Prostate gland (tissue), 2 donors: ENCODE measurements at regions not wholly inside any gene's neighbourhood (a gene's known extent, or its start where the extent isn't known, plus 50 kb on each side); places are given as distances from the start of the nearest gene placed in this dataset.

Experiments used
- DNase-seq: peaks from one replicate; pipeline ENCODE4 v3.0.0-alpha.2; 2019; ENCODE audit warnings: low spot score
- H3K27ac ChIP-seq, 2 donors: fragments of 200-600 bp; sonication (generic); 2 replicates each; pipeline ENCODE4 v1.5.1; 2017 to 2019
- H3K27me3 ChIP-seq: fragments of 200-600 bp; sonication (generic); replicated peaks from 2 replicates; pipeline ENCODE4 v1.5.1; 2019; ENCODE audit not compliant: insufficient read depth
- H3K36me3 ChIP-seq, 2 donors: fragments of 200-600 bp; sonication (generic); 1 replicate in 1 of 2; 2 replicates in 1 of 2; pipeline versions ENCODE4 v1.5.1 to v1.8.1; 2017 to 2019
- H3K4me1 ChIP-seq: fragments of 200-600 bp; sonication (generic); replicated peaks from 2 replicates; pipeline ENCODE4 v1.5.1; 2019
- H3K4me3 ChIP-seq, 2 donors: fragments of 200-600 bp; sonication (generic); 2 replicates each; pipeline ENCODE4 v1.5.1; 2017 to 2019
- H3K9me3 ChIP-seq: fragments of 200-600 bp; sonication (generic); 2 replicates; pipeline ENCODE4 v1.5.1; 2017
- POLR2A ChIP-seq: fragments of 450-650 bp; IDR thresholded peaks from one replicate; pipeline ENCODE4 v1.6.1; 2016; ENCODE audit warnings: antibody characterized with exemption, mild to moderate bottlenecking
- POLR2AphosphoS5 ChIP-seq: sonication (generic); formaldehyde crosslinking; IDR thresholded peaks from one replicate; pipeline ENCODE4 v1.6.1; 2017; ENCODE audit warnings: antibody characterized with exemption
- WGBS: methylation state at CpG from one replicate; pipeline ENCODE4 v1.1.5; 2018; 5-methylcytosine and 5-hydroxymethylcytosine counted together
- intact Hi-C: fragments of 100-400 bp; cut with DNase I; formaldehyde crosslinking; loops from one replicate; pipeline ENCODE4 v1.14.2; 2022
- TF ChIP-seq, protein P1 (sequence below), 4 experiments: fragments of 200-600 bp in 2 of 4; fragments of 450-650 bp in 2 of 4; sonication (generic) in 2 of 4; IDR thresholded peaks; 1 replicate in 3 of 4; 2 replicates in 1 of 4; pipeline ENCODE4 v1.5.1; 2016 to 2019; ENCODE audit warnings: antibody characterized with exemption in 4 of 4, mild to moderate bottlenecking in 2 of 4, moderate library complexity in 2 of 4

GRCh38 chr12:68487721-68488309, 122.9 kb upstream of the RAP1B start:
- Histone ChIP-seq H3K27me3 (no peaks in the 10 kb centered on the region), H3K27ac (no peak overlapping the region), H3K36me3 (no peaks in the 10 kb centered on the region), H3K9me3 (no peaks in the 10 kb centered on the region), H3K4me1 (no peaks in the 10 kb centered on the region), H3K4me3 (no peak overlapping the region)
- TF ChIP-seq POLR2AphosphoS5 (no peak), POLR2A (no peak)
- TF ChIP-seq, protein P1, sequence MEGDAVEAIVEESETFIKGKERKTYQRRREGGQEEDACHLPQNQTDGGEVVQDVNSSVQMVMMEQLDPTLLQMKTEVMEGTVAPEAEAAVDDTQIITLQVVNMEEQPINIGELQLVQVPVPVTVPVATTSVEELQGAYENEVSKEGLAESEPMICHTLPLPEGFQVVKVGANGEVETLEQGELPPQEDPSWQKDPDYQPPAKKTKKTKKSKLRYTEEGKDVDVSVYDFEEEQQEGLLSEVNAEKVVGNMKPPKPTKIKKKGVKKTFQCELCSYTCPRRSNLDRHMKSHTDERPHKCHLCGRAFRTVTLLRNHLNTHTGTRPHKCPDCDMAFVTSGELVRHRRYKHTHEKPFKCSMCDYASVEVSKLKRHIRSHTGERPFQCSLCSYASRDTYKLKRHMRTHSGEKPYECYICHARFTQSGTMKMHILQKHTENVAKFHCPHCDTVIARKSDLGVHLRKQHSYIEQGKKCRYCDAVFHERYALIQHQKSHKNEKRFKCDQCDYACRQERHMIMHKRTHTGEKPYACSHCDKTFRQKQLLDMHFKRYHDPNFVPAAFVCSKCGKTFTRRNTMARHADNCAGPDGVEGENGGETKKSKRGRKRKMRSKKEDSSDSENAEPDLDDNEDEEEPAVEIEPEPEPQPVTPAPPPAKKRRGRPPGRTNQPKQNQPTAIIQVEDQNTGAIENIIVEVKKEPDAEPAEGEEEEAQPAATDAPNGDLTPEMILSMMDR (IDR thresholded peaks at IDR 0.05): no peak
- no peak for DNase-seq
- WGBS: 85% methylated on average over 13 of the region's 13 CpGs
- intact Hi-C loops: no loop called here

GRCh38 chr12:68489273-68489672, 121.4 kb upstream of the RAP1B start:
- intact Hi-C loops: no loop called here
- no peaks in the 10 kb centered on the region for H3K4me1 ChIP-seq
- no peak for DNase-seq

DNA sequence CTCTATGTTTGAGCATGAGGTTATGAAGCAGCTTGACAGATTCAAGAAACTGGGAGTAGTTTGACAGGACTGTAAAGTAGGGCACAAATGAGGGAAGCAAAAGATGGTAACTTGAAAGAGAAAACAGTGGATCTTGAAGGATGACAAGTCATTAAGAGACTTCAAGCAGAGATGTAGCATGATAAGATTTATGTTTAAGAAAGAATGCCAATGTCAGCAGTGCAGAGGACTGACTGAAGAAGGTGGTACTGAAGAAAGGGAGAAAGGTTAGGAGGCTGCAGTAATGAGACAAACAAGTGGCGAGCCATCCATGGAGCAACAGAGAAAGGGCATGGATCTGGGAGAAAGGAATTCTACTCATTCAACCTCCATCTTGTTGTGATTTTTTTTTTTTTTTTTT, 120.2 kb upstream of the RAP1B start:
- Histone ChIP-seq H3K4me3 (no peak overlapping the region), H3K36me3 (no peaks in the 10 kb centered on the region), H3K27ac (no peak overlapping the region), H3K9me3 (no peaks in the 10 kb centered on the region), H3K27me3 (no peaks in the 10 kb centered on the region), H3K4me1 (no peaks in the 10 kb centered on the region)
- intact Hi-C loops: no loop called here
- TF ChIP-seq POLR2AphosphoS5 (no peak), POLR2A (no peak)
- TF ChIP-seq, protein P1 (IDR thresholded peaks at IDR 0.05): no peak
- WGBS: 59% methylated on average over 1 of the region's 1 CpG
- no peak for DNase-seq

More at GRCh38 chr12:68489273-68489672, 121.4 kb upstream of the RAP1B start:
- Histone ChIP-seq H3K9me3 (no peaks in the 10 kb centered on the region), H3K4me3 (no peak overlapping the region), H3K36me3 (no peaks in the 10 kb centered on the region), H3K27ac (no peak overlapping the region), H3K27me3 (no peaks in the 10 kb centered on the region)
- TF ChIP-seq, protein P1 (IDR thresholded peaks at IDR 0.05): no peak
- no peak for TF ChIP-seq POLR2AphosphoS5
- no peak for TF ChIP-seq POLR2A

- Histone ChIP-seq H3K27ac (no peak overlapping the region), H3K4me1 (no peaks in the 10 kb centered on the region), H3K36me3 (no peaks in the 10 kb centered on the region), H3K27me3 (no peaks in the 10 kb centered on the region), H3K9me3 (no peaks in the 10 kb centered on the region), H3K4me3 (no peak overlapping the region)
- DNase-seq: no peak
- intact Hi-C loops: no loop called here
- 94% methylated on average over 8 of the region's 8 CpGs for WGBS
- TF ChIP-seq POLR2AphosphoS5 (no peak), POLR2A (no peak)
- TF ChIP-seq, protein P1 (IDR thresholded peaks at IDR 0.05): no peak
These were observed 119.3 kb upstream of the RAP1B start for GRCh38 chr12:68491204-68491960.
